Fibroblast of lung (primary cell): ENCODE measurements at regions not wholly inside any gene's neighbourhood (a gene's known extent, or its start where the extent isn't known, plus 50 kb on each side); places are given as distances from the start of the nearest gene placed in this dataset.
"Not testable (repeated sequence)": the region's sequence is repeated elsewhere in the genome, so short reads cannot be mapped to it uniquely, and the experiment has no call there.

ENCODE experiments used
- DNase-seq, 2 donors: peaks; one replicate each; pipeline versions ENCODE4 v3.0.0 to v3.0.0-alpha.2; 2010; ENCODE audit warnings: low read depth in 2 of 2
- H2AFZ ChIP-seq: 2 replicates; pipeline ENCODE4 v1.5.1; 2012; ENCODE audit warnings: low read length, control low read depth, inconsistent platforms
- H3K27ac ChIP-seq: 2 replicates; pipeline ENCODE4 v1.5.1; 2011; ENCODE audit warnings: low read length, control low read depth; ENCODE audit not compliant: insufficient read depth
- H3K27me3 ChIP-seq: 2 replicates; pipeline ENCODE4 v1.5.1; 2011; ENCODE audit warnings: mild to moderate bottlenecking, low read length; ENCODE audit not compliant: control insufficient read depth, insufficient read depth
- H3K36me3 ChIP-seq: 2 replicates; pipeline ENCODE4 v1.5.1; 2011; ENCODE audit warnings: low read length; ENCODE audit not compliant: control insufficient read depth, insufficient read depth
- H3K4me1 ChIP-seq: 2 replicates; pipeline ENCODE4 v1.5.1; 2011; ENCODE audit warnings: low read length; ENCODE audit not compliant: control insufficient read depth, insufficient read depth; ENCODE audit errors: extremely low read depth
- H3K4me2 ChIP-seq: 2 replicates; pipeline ENCODE4 v1.5.1; 2011; ENCODE audit warnings: low read length, control low read depth; ENCODE audit not compliant: insufficient read depth; ENCODE audit errors: extremely low read depth
- H3K4me3 ChIP-seq, 4 experiments: fragments of 200-600 bp in 1 of 4; sonication (generic) in 1 of 4; replicated peaks in 1 of 4; 2 replicates each; pipeline ENCODE4 v1.5.1; 2011 to 2016; ENCODE audit warnings: low read length in 4 of 4, low read depth in 3 of 4, mild to moderate bottlenecking in 3 of 4, control low read depth in 2 of 4, inconsistent platforms in 1 of 4, mixed read lengths in 1 of 4; ENCODE audit not compliant: insufficient read depth in 1 of 4; ENCODE audit errors: control extremely low read depth in 1 of 4
- H3K79me2 ChIP-seq: 2 replicates; pipeline ENCODE4 v1.5.1; 2012; ENCODE audit warnings: mild to moderate bottlenecking, low read length, inconsistent platforms; ENCODE audit not compliant: control insufficient read depth, insufficient read depth
- H3K9ac ChIP-seq: 2 replicates; pipeline ENCODE4 v1.5.1; 2011; ENCODE audit warnings: mild to moderate bottlenecking, low read length, control low read depth; ENCODE audit not compliant: insufficient read depth
- H3K9me3 ChIP-seq: 2 replicates; pipeline ENCODE4 v1.5.1; 2012; ENCODE audit warnings: low read depth, low read length; ENCODE audit not compliant: control insufficient read depth, insufficient read depth
- H4K20me1 ChIP-seq: 2 replicates; pipeline ENCODE4 v1.5.1; 2011; ENCODE audit warnings: low read length; ENCODE audit not compliant: control insufficient read depth, insufficient read depth; ENCODE audit errors: extremely low read depth
- CTCF ChIP-seq, 2 donors: IDR thresholded peaks in 1 of 2; conservative IDR thresholded peaks in 1 of 2; 1 replicate in 1 of 2; 2 replicates in 1 of 2; pipeline ENCODE4 v1.5.1; 2011 to 2012; ENCODE audit warnings: low read length in 2 of 2, control low read depth in 1 of 2, inconsistent platforms in 1 of 2, low read depth in 1 of 2, mild to moderate bottlenecking in 1 of 2
- EZH2 ChIP-seq: IDR thresholded peaks from 2 replicates; pipeline ENCODE4 v1.5.1; 2012; ENCODE audit warnings: low read length, control low read depth, mild to moderate bottlenecking; ENCODE audit errors: missing control alignments

GRCh38 chr1:69109277-69109676 is 458.4 kb upstream of the LRRC7 start:
- Histone ChIP-seq H3K27me3 (no peaks in the 10 kb centered on the region), H4K20me1 (no peaks in the 10 kb centered on the region), H3K36me3 (no peaks in the 10 kb centered on the region), H2AFZ (no peak overlapping the region), H3K4me3 (no peak overlapping the region), H3K9me3 (no peaks in the 10 kb centered on the region), H3K79me2 (no peaks in the 10 kb centered on the region), H3K27ac (no peak overlapping the region), H3K4me1 (no peaks in the 10 kb centered on the region), H3K9ac (no peak overlapping the region), H3K4me2 (no peak overlapping the region)
- DNase-seq: peak in 1 of 2 donors; percentile 19
- TF ChIP-seq EZH2 (no peak), CTCF (conservative IDR thresholded peaks at IDR 0.05 in 1 of 2, IDR thresholded peaks at IDR 0.05 in 1 of 2; ENCODE audit: low read depth in 1 of 2, low read length in 2 of 2) (no peak)

- H3K9ac ChIP-seq: no peak overlapping the region
- H3K79me2 ChIP-seq: no peaks in the 10 kb centered on the region
- H3K4me2 ChIP-seq: no peak overlapping the region
- no peak overlapping the region for H3K27ac ChIP-seq
- H2AFZ ChIP-seq: no peak overlapping the region
- no peaks in the 10 kb centered on the region for H3K27me3 ChIP-seq
- DNase-seq: no peak
- no peak overlapping the region for H3K4me3 ChIP-seq
- TF ChIP-seq EZH2 (no peak), CTCF (conservative IDR thresholded peaks at IDR 0.05 in 1 of 2, IDR thresholded peaks at IDR 0.05 in 1 of 2; ENCODE audit: low read depth in 1 of 2, low read length in 2 of 2) (no peak)
- H3K4me1 ChIP-seq: no peaks in the 10 kb centered on the region
- H3K36me3 ChIP-seq: no peaks in the 10 kb centered on the region
- H4K20me1 ChIP-seq: no peaks in the 10 kb centered on the region
- no peaks in the 10 kb centered on the region for H3K9me3 ChIP-seq
Measured at GRCh38 chr1:69110851-69111250, 456.9 kb upstream of the LRRC7 start.

- H2AFZ ChIP-seq, DNase-seq, H3K9me3 ChIP-seq, H3K4me2 ChIP-seq, H3K79me2 ChIP-seq, H3K36me3 ChIP-seq, H3K9ac ChIP-seq, H3K27me3 ChIP-seq, H4K20me1 ChIP-seq, H3K4me1 ChIP-seq, H3K27ac ChIP-seq, H3K4me3 ChIP-seq: not testable (repeated sequence)
Measured at GRCh38 chr1:69120126-69120741, 447.5 kb upstream of the LRRC7 start.
